Colonic mucosa (tissue), 4 donors: ENCODE measurements at regions not wholly inside any gene's neighbourhood (a gene's known extent, or its start where the extent isn't known, plus 50 kb on each side); places are given as distances from the start of the nearest gene placed in this dataset.

Experiments used
- DNase-seq: peaks from one replicate; pipeline ENCODE4 v3.0.0-alpha.2; 2020
- H3K27ac ChIP-seq: fragments of 200-600 bp; one replicate; pipeline ENCODE4 v1.8.0; 2021
- H3K27me3 ChIP-seq: fragments of 200-600 bp; one replicate; pipeline ENCODE4 v1.8.0; 2021
- H3K36me3 ChIP-seq: fragments of 200-600 bp; one replicate; pipeline ENCODE4 v1.8.0; 2021
- H3K4me1 ChIP-seq: fragments of 200-600 bp; one replicate; pipeline ENCODE4 v1.8.0; 2021; ENCODE audit warnings: mild to moderate bottlenecking
- H3K4me3 ChIP-seq: fragments of 200-600 bp; one replicate; pipeline ENCODE4 v1.8.0; 2021
- H3K9ac ChIP-seq, 2 donors: one replicate each; pipeline ENCODE4 v1.7.0; 2013; ENCODE audit warnings: control low read depth in 2 of 2, low read depth in 2 of 2, low read length in 2 of 2
- H3K9me3 ChIP-seq: fragments of 200-600 bp; one replicate; pipeline ENCODE4 v1.8.0; 2021
- CTCF ChIP-seq: fragments of 200-600 bp; IDR thresholded peaks from one replicate; pipeline ENCODE4 v1.8.0; 2022; ENCODE audit warnings: antibody characterized with exemption, mild to moderate bottlenecking
- intact Hi-C: fragments of 100-400 bp; cut with DNase I; formaldehyde crosslinking; loops from one replicate; pipeline ENCODE4 v1.14.1; 2022
- donor health status: healthy.
- donor health status: DM: no; HTN: no; CAD: no.
- donor health status: DM: no; HTN: no; CAD: no.

- no peaks in the 10 kb centered on the region for H3K4me1 ChIP-seq
- intact Hi-C loops: no loop called here
- no peak for DNase-seq
- TF ChIP-seq CTCF: no peak
- no peaks in the 10 kb centered on the region for H3K9me3 ChIP-seq
- H3K4me3 ChIP-seq: no peak overlapping the region
- no peaks in the 10 kb centered on the region for H3K27me3 ChIP-seq
- H3K36me3 ChIP-seq: no peaks in the 10 kb centered on the region
- H3K9ac ChIP-seq: no peak overlapping the region
- H3K27ac ChIP-seq: no peak overlapping the region
These were observed 108.2 kb upstream of the PROK2 start for GRCh38 chr3:71893122-71893521.

GRCh38 chr3:71891483-71891882 lies 106.5 kb upstream of the PROK2 start:
- H3K27me3 ChIP-seq: no peaks in the 10 kb centered on the region
- H3K4me1 ChIP-seq: no peaks in the 10 kb centered on the region
- H3K9ac ChIP-seq: no peak overlapping the region
- H3K27ac ChIP-seq: no peak overlapping the region
- H3K36me3 ChIP-seq: no peaks in the 10 kb centered on the region
- no peak for TF ChIP-seq CTCF
- DNase-seq: no peak
- H3K9me3 ChIP-seq: no peaks in the 10 kb centered on the region
- intact Hi-C loops: no loop called here
- H3K4me3 ChIP-seq: no peak overlapping the region

GRCh38 chr3:71890356-71890931 lies 105.5 kb upstream of the PROK2 start:
- intact Hi-C loops: no loop called here
- H3K4me1 ChIP-seq: no peaks in the 10 kb centered on the region
- H3K4me3 ChIP-seq: no peak overlapping the region
- no peaks in the 10 kb centered on the region for H3K9me3 ChIP-seq
- DNase-seq: no peak
- no peak overlapping the region for H3K9ac ChIP-seq
- H3K27me3 ChIP-seq: no peaks in the 10 kb centered on the region
- no peak for TF ChIP-seq CTCF
- H3K27ac ChIP-seq: no peak overlapping the region
- H3K36me3 ChIP-seq: no peaks in the 10 kb centered on the region

- no peak for DNase-seq
- no peak overlapping the region for H3K4me3 ChIP-seq
- TF ChIP-seq CTCF: no peak
- H3K9ac ChIP-seq: no peak overlapping the region
- no peaks in the 10 kb centered on the region for H3K27me3 ChIP-seq
- H3K4me1 ChIP-seq: no peaks in the 10 kb centered on the region
- no peak overlapping the region for H3K27ac ChIP-seq
- H3K9me3 ChIP-seq: no peaks in the 10 kb centered on the region
- no peaks in the 10 kb centered on the region for H3K36me3 ChIP-seq
- intact Hi-C loops: no loop called here
These were observed 102.3 kb upstream of the PROK2 start for GRCh38 chr3:71887256-71887655.

GRCh38 chr3:71885006-71885405 lies 100.1 kb upstream of the PROK2 start:
- no peaks in the 10 kb centered on the region for H3K27me3 ChIP-seq
- H3K36me3 ChIP-seq: no peaks in the 10 kb centered on the region
- H3K4me1 ChIP-seq: no peaks in the 10 kb centered on the region
- TF ChIP-seq CTCF: no peak
- H3K4me3 ChIP-seq: no peak overlapping the region
- H3K9ac ChIP-seq: no peak overlapping the region
- H3K9me3 ChIP-seq: no peaks in the 10 kb centered on the region
- intact Hi-C loops: no loop called here
- H3K27ac ChIP-seq: no peak overlapping the region
- no peak for DNase-seq
